Middle frontal gyrus (tissue), 1 donor: ENCODE measurements at regions not wholly inside any gene's neighbourhood (a gene's known extent, or its start where the extent isn't known, plus 50 kb on each side); places are given as distances from the start of the nearest gene placed in this dataset.

ENCODE experiments used
- DNase-seq: peaks from one replicate; pipeline ENCODE4 v3.0.0-alpha.2; 2015; ENCODE audit warnings: low spot score; ENCODE audit errors: extremely low spot score

- no peak for DNase-seq
Observed at GRCh38 chr5:129399069-129399468, 61.0 kb upstream of the ADAMTS19 start.

GRCh38 chr5:129400395-129400983 lies 59.6 kb upstream of the ADAMTS19 start:
- DNase-seq: no peak

GRCh38 chr5:129405222-129405621 lies 54.9 kb upstream of the ADAMTS19 start:
- DNase-seq: no peak

GRCh38 chr5:129406440-129406839 lies 53.7 kb upstream of the ADAMTS19 start:
- no peak for DNase-seq
